Spleen (tissue), 11 donors: ENCODE measurements at regions not wholly inside any gene's neighbourhood (a gene's known extent, or its start where the extent isn't known, plus 50 kb on each side); places are given as distances from the start of the nearest gene placed in this dataset.

Experiments used
- DNase-seq: peaks from one replicate; pipeline ENCODE4 v3.0.0-alpha.2; 2020
- H3K27ac ChIP-seq, 8 donors: fragments of 200-600 bp; sonication (generic) in 7 of 8; 1 replicate in 4 of 8; 2 replicates in 4 of 8; pipeline versions ENCODE4 v1.5.0 to v1.8.0; 2016 to 2021; ENCODE audit warnings: inconsistent platforms in 4 of 8, mild to moderate bottlenecking in 4 of 8, moderate library complexity in 1 of 8
- H3K27me3 ChIP-seq, 7 donors: fragments of 200-600 bp; sonication (generic) in 6 of 7; replicated peaks in 1 of 7; 1 replicate in 4 of 7; 2 replicates in 3 of 7; pipeline versions ENCODE4 v1.5.0 to v1.8.0; 2016 to 2021; ENCODE audit warnings: inconsistent platforms in 3 of 7, mild to moderate bottlenecking in 1 of 7
- H3K36me3 ChIP-seq, 6 donors: fragments of 200-600 bp; sonication (generic) in 5 of 6; 1 replicate in 4 of 6; 2 replicates in 2 of 6; pipeline versions ENCODE4 v1.5.0 to v1.8.0; 2016 to 2021; ENCODE audit warnings: inconsistent platforms in 2 of 6
- H3K4me1 ChIP-seq, 6 donors: fragments of 200-600 bp; sonication (generic) in 5 of 6; 1 replicate in 3 of 6; 2 replicates in 3 of 6; pipeline versions ENCODE4 v1.5.0 to v1.8.0; 2016 to 2021; ENCODE audit warnings: inconsistent platforms in 3 of 6
- H3K4me3 ChIP-seq, 8 donors: fragments of 200-600 bp; sonication (generic) in 7 of 8; 1 replicate in 4 of 8; 2 replicates in 4 of 8; pipeline versions ENCODE4 v1.5.0 to v1.8.0; 2016 to 2021; ENCODE audit warnings: inconsistent platforms in 4 of 8, mild to moderate bottlenecking in 4 of 8, moderate library complexity in 2 of 8
- H3K9me3 ChIP-seq, 8 donors: fragments of 200-600 bp; sonication (generic) in 7 of 8; 1 replicate in 4 of 8; 2 replicates in 4 of 8; pipeline versions ENCODE4 v1.5.0 to v1.8.0; 2016 to 2021; ENCODE audit warnings: inconsistent platforms in 4 of 8
- CTCF ChIP-seq, 11 experiments: fragments of 200-600 bp in 7 of 11; fragments of 450-650 bp in 4 of 11; sonication (generic) in 4 of 11; IDR thresholded peaks in 8 of 11; conservative IDR thresholded peaks in 3 of 11; 1 replicate in 7 of 11; 2 replicates in 4 of 11; pipeline versions ENCODE4 v1.4.0 to v1.8.0; 2016 to 2021; ENCODE audit warnings: antibody characterized with exemption in 11 of 11, inconsistent platforms in 4 of 11, mild to moderate bottlenecking in 1 of 11
- POLR2A ChIP-seq, 3 donors: fragments of 450-650 bp; IDR thresholded peaks; one replicate each; pipeline ENCODE4 v1.5.1; 2017; ENCODE audit warnings: antibody characterized with exemption in 3 of 3, mild to moderate bottlenecking in 1 of 3
- POLR2AphosphoS5 ChIP-seq, 3 donors: sonication (generic); formaldehyde crosslinking; IDR thresholded peaks; one replicate each; pipeline ENCODE4 v1.5.1; 2017; ENCODE audit warnings: antibody characterized with exemption in 3 of 3
- WGBS, 5 donors: extraction: QIAGEN DNeasy Blood & Tissue Kit in 3 of 5; methylation state at CpG; one replicate each; pipeline versions ENCODE4 v1.1.5 to v1.1.7; 2013 to 2018; 5-methylcytosine and 5-hydroxymethylcytosine counted together
- intact Hi-C: fragments of 100-400 bp; cut with DNase I; formaldehyde crosslinking; loops from one replicate; pipeline ENCODE4 v1.15.0; 2023; ENCODE audit warnings: low total_unique reads
- donor health status: healthy with polysubstance abuse.
- donor health status: DM: no; HTN: no; CAD: no; lungs with moderate emphysema.
- donor health status: DM: no; HTN: no; CAD: no.
- donor health status: Bipolar disorder and iron deficiency.
- donor health status: healthy.
- donor health status: DM: no; HTN: no; CAD: no.
- donor health status: DM: yes; HTN: yes; CAD: no.

DNA sequence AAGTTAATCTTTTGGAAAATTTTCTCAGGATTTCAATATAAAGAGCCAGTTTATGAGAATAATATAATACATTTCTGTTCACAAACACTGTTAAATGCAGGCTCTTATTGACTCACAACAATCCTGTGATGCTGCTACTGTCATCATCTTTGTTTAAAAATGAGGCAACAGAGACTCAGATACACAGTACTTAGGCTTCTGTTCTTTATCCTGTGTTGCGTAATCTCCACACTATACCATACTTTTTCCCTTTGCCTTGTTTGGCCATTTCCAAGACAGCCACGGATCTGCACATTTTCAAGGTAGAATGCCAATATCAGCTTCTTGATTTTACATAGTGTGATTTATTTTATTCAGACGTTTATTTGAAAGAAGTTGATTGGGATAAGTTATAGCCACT lies 699.0 kb upstream of the CITED2 start:
- peaks cover 0 to 22% (median 5%) of the 10 kb centered on the region in 6 donors for H3K4me1 ChIP-seq
- intact Hi-C loops: no loop called here

DNA sequence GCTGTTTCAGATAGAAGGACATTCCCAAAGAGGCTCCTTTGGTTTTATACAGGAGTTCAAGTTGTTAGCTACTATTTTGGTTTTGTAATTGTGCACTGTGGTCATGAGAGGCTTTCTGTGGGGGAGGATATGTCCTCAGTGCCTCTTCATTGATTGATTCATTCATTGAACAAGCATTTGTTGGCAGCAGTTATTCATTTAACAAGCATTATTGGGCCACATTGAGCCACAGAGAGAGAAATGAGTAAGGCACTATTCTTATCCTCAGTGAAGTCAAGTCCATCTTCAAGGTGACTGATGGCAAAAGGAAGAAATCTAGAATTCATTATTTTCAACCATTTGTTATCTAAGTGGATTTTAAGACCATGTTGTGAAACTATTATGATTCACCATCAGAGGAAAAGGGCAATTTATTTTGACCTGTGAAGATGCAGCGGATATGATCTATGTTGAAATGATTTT lies 697.2 kb upstream of the CITED2 start:
- intact Hi-C loops: no loop called here
- WGBS, 5 donors: 76 to 92% (median 83%) methylated on average over 1 of the region's 1 CpG

More for the DNA sequence above, 699.0 kb upstream of the CITED2 start:
- H3K4me3 ChIP-seq: no peak overlapping the region
- H3K9me3 ChIP-seq: no peaks in the 10 kb centered on the region
- no peak for DNase-seq
- TF ChIP-seq POLR2AphosphoS5 (IDR thresholded peaks at IDR 0.05) (no peak), CTCF (IDR thresholded peaks at IDR 0.05 in 8 of 11, conservative IDR thresholded peaks at IDR 0.05 in 3 of 11) (no peak), POLR2A (IDR thresholded peaks at IDR 0.05) (no peak)
- 78 to 85% (median 82%) methylated on average over 3 of the region's 3 CpGs for WGBS, 5 donors
- no peak overlapping the region for H3K27ac ChIP-seq
- no peaks in the 10 kb centered on the region for H3K27me3 ChIP-seq
- H3K36me3 ChIP-seq: no peaks in the 10 kb centered on the region

DNA sequence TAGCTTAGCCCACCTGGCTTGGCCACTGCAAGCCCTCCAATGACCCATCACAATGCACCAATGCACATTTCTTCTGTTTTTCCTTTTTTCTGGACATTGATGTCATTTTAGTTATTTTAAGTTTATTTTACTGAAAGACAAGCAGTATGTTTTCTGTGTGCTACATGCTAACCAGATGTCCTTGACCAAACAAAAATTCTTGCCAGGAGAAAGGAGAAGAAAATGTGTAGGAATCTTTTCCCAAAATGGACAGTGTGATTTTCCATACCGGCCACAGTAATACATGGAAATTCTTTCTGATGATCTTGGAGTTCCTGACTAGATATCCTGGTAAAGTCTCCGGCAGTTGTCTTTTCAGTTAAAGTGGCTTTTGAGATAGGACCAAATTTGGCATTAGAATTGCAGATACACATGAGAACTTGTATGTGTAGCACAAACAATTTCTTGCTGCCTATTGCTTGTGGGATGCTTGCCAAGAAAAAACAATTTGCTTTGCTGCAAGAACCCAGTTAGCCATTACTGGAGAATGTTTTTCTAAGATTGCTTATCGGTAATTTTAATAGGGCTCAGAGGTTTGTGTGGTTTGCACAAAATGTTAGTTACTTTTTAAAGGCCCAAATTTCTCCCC lies 696.5 kb upstream of the CITED2 start:
- H3K4me1 ChIP-seq: peaks cover 0 to 13% (median 0%) of the 10 kb centered on the region in 6 donors
- intact Hi-C loops: no loop called here
- DNase-seq: no peak
- H3K27me3 ChIP-seq: no peaks in the 10 kb centered on the region
- peak overlapping the region in 7 of 8 donors; percentile 1 to 62 (median 23) for H3K27ac ChIP-seq
- WGBS, 5 donors: 70 to 90% (median 81%) methylated on average over 3 of the region's 3 CpGs
- no peaks in the 10 kb centered on the region for H3K36me3 ChIP-seq
- no peak for TF ChIP-seq POLR2A (IDR thresholded peaks at IDR 0.05)
- TF ChIP-seq POLR2AphosphoS5 (IDR thresholded peaks at IDR 0.05): no peak
- TF ChIP-seq CTCF (IDR thresholded peaks at IDR 0.05 in 8 of 11, conservative IDR thresholded peaks at IDR 0.05 in 3 of 11): no peak
- H3K4me3 ChIP-seq: no peak overlapping the region
- no peaks in the 10 kb centered on the region for H3K9me3 ChIP-seq

More for the DNA sequence above, 697.2 kb upstream of the CITED2 start:
- no peak for TF ChIP-seq CTCF (IDR thresholded peaks at IDR 0.05 in 8 of 11, conservative IDR thresholded peaks at IDR 0.05 in 3 of 11)
- TF ChIP-seq POLR2AphosphoS5 (IDR thresholded peaks at IDR 0.05): no peak
- TF ChIP-seq POLR2A (IDR thresholded peaks at IDR 0.05): no peak
- Histone ChIP-seq H3K4me3 (no peak overlapping the region), H3K9me3 (no peaks in the 10 kb centered on the region), H3K36me3 (no peaks in the 10 kb centered on the region), H3K4me1 (peaks cover 0 to 13% (median 0%) of the 10 kb centered on the region in 6 donors), H3K27me3 (no peaks in the 10 kb centered on the region), H3K27ac (peak overlapping the region in 6 of 8 donors; percentile 1 to 62 (median 34))
- no peak for DNase-seq

GRCh38 chr6:140069576-140069975 lies 695.1 kb upstream of the CITED2 start:
- H3K27me3 ChIP-seq: no peaks in the 10 kb centered on the region
- intact Hi-C loops: no loop called here
- H3K4me1 ChIP-seq: peaks cover 0 to 13% (median 0%) of the 10 kb centered on the region in 6 donors
- no peak overlapping the region for H3K27ac ChIP-seq
- H3K9me3 ChIP-seq: no peaks in the 10 kb centered on the region
- H3K4me3 ChIP-seq: no peak overlapping the region
- no peak for TF ChIP-seq POLR2AphosphoS5 (IDR thresholded peaks at IDR 0.05)
- no peaks in the 10 kb centered on the region for H3K36me3 ChIP-seq
- DNase-seq: no peak
